GM23248 (cell line): ENCODE measurements at regions not wholly inside any gene's neighbourhood (a gene's known extent, or its start where the extent isn't known, plus 50 kb on each side); places are given as distances from the start of the nearest gene placed in this dataset.

Source experiments
- DNase-seq: peaks from one replicate; pipeline ENCODE4 v3.0.0-alpha.2; 2015
- H2AFZ ChIP-seq: fragments of 200-600 bp; sonication (generic); 2 replicates; pipeline ENCODE4 v1.6.1; 2016; ENCODE audit warnings: antibody characterized with exemption
- H3F3A ChIP-seq: fragments of 200-600 bp; sonication (generic); 2 replicates; pipeline ENCODE4 v1.6.1; 2016; ENCODE audit warnings: mild to moderate bottlenecking, antibody characterized with exemption, mixed run types; ENCODE audit not compliant: insufficient read depth
- H3K27ac ChIP-seq: fragments of 200-600 bp; sonication (generic); 2 replicates; pipeline ENCODE4 v1.5.1; 2016; ENCODE audit warnings: mild to moderate bottlenecking
- H3K27me3 ChIP-seq: fragments of 200-600 bp; sonication (generic); replicated peaks from 2 replicates; pipeline ENCODE4 v1.6.1; 2016; ENCODE audit warnings: mild to moderate bottlenecking; ENCODE audit not compliant: insufficient read depth
- H3K36me3 ChIP-seq: fragments of 200-600 bp; sonication (generic); 2 replicates; pipeline ENCODE4 v1.6.1; 2016; ENCODE audit warnings: low read depth, mild to moderate bottlenecking
- H3K4me1 ChIP-seq: fragments of 200-600 bp; sonication (generic); 2 replicates; pipeline ENCODE4 v1.6.1; 2016; ENCODE audit warnings: mild to moderate bottlenecking; ENCODE audit not compliant: insufficient read depth
- H3K4me2 ChIP-seq: fragments of 200-600 bp; sonication (generic); one replicate; pipeline ENCODE4 v1.6.1; 2016; ENCODE audit warnings: mild to moderate bottlenecking; ENCODE audit not compliant: unreplicated experiment
- H3K4me3 ChIP-seq: fragments of 200-600 bp; sonication (generic); 2 replicates; pipeline ENCODE4 v1.5.1; 2016; ENCODE audit warnings: mild to moderate bottlenecking
- H3K79me2 ChIP-seq: fragments of 200-600 bp; sonication (generic); 2 replicates; pipeline ENCODE4 v1.6.1; 2016; ENCODE audit warnings: mild to moderate bottlenecking; ENCODE audit not compliant: insufficient read depth
- H3K9ac ChIP-seq: fragments of 200-600 bp; sonication (generic); 2 replicates; pipeline ENCODE4 v1.6.1; 2016; ENCODE audit warnings: mild to moderate bottlenecking
- H3K9me2 ChIP-seq: fragments of 200-600 bp; sonication (generic); 2 replicates; pipeline ENCODE4 v1.6.1; 2016; ENCODE audit warnings: mixed run types, mild to moderate bottlenecking, moderate library complexity; ENCODE audit not compliant: insufficient read depth
- H3K9me3 ChIP-seq: fragments of 200-600 bp; sonication (generic); one replicate; pipeline ENCODE4 v1.6.1; 2017; ENCODE audit warnings: low read depth
- H4K20me1 ChIP-seq: fragments of 200-600 bp; sonication (generic); 2 replicates; pipeline ENCODE4 v1.6.0; 2016; ENCODE audit not compliant: insufficient read depth
- EZH2 ChIP-seq: fragments of 200-600 bp; sonication (generic); IDR thresholded peaks from 2 replicates; pipeline ENCODE4 v1.6.1; 2018; ENCODE audit warnings: antibody characterized with exemption, mild to moderate bottlenecking; ENCODE audit not compliant: insufficient read depth, poor library complexity, severe bottlenecking
- EZH2phosphoT487 ChIP-seq: fragments of 200-600 bp; sonication (generic); IDR thresholded peaks from 2 replicates; pipeline ENCODE4 v1.6.1; 2018; ENCODE audit warnings: antibody characterized with exemption, moderate library complexity, mild to moderate bottlenecking, low read depth; ENCODE audit not compliant: insufficient read depth
- WGBS, 2 experiments: methylation state at CpG; one replicate each; pipeline ENCODE4 v1.1.6; 2015 to 2017; ENCODE audit warnings: low lambda C conversion rate in 2 of 2, low coverage in 1 of 2; ENCODE audit errors: missing lambda C conversion rate in 2 of 2; 5-methylcytosine and 5-hydroxymethylcytosine counted together
- in situ Hi-C: fragments of 300-500 bp; cut with MboI; formaldehyde crosslinking; loops from 2 replicates; pipeline ENCODE4 v1.15.0; 2020

DNA sequence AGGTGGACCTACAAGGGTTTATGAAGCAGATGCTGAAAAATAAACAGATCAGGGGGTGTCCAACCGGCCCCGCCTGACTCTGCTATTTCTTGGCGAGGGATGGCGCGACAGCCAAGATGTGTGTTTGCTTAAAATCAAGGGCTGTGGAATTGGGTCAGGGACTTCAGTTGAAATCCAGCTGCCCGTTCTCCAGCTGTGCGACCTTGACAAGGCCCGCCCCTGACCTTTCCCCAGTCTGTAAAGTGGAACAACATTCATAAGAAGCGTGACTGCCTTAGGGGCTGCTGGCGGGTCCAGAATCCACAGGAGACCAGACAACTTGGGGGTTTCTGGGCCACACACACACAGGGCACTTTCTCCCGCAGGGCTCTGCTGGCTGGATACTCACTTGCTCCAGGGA lies 517.5 kb downstream of the PREX1 start:
- H3K9ac ChIP-seq, result no peak overlapping the region
- H3K4me1 ChIP-seq, result no peaks in the 10 kb centered on the region
- no peaks in the 10 kb centered on the region for H4K20me1 ChIP-seq
- in situ Hi-C loops, result no loop called here
- no peak overlapping the region for H2AFZ ChIP-seq
- whole genome bisulfite sequencing, 2 experiments, result 72 to 74% methylated on average over 11 of the region's 11 CpGs
- no peaks in the 10 kb centered on the region for H3K79me2 ChIP-seq
- TF ChIP-seq EZH2phosphoT487 (no peak), EZH2 (no peak)
- no peaks in the 10 kb centered on the region for H3F3A ChIP-seq
- no peaks in the 10 kb centered on the region for H3K9me3 ChIP-seq
- no peaks in the 10 kb centered on the region for H3K36me3 ChIP-seq
- H3K4me3 ChIP-seq, result no peak overlapping the region
- no peak overlapping the region for H3K27ac ChIP-seq
- H3K27me3 ChIP-seq, result peaks cover 12% of the 10 kb centered on the region
- H3K4me2 ChIP-seq, result no peak overlapping the region
- H3K9me2 ChIP-seq, result no peaks in the 10 kb centered on the region
- DNase-seq, result no peak

- Histone ChIP-seq H3K4me3 (no peak overlapping the region), H3K4me1 (no peaks in the 10 kb centered on the region), H3K27ac (no peak overlapping the region), H3K36me3 (no peaks in the 10 kb centered on the region), H2AFZ (no peak overlapping the region), H3K27me3 (peaks cover 20% of the 10 kb centered on the region), H3K9me3 (no peaks in the 10 kb centered on the region), H3K79me2 (no peaks in the 10 kb centered on the region), H4K20me1 (no peaks in the 10 kb centered on the region), H3F3A (no peaks in the 10 kb centered on the region), H3K9me2 (no peaks in the 10 kb centered on the region), H3K4me2 (no peak overlapping the region), H3K9ac (no peak overlapping the region)
- no peak for DNase-seq
- in situ Hi-C loops, result no loop called here
- 32 to 36% methylated on average over 5 of the region's 5 CpGs for WGBS, 2 experiments
- no peak for TF ChIP-seq EZH2
- TF ChIP-seq EZH2phosphoT487, result no peak
Measured at GRCh38 chr20:48309293-48309692, 518.5 kb downstream of the PREX1 start.

GRCh38 chr20:48308882-48309281 lies 518.9 kb downstream of the PREX1 start:
- no peak for DNase-seq
- no peaks in the 10 kb centered on the region for H3K36me3 ChIP-seq
- no peaks in the 10 kb centered on the region for H3K9me3 ChIP-seq
- no peak overlapping the region for H3K9ac ChIP-seq
- no peak overlapping the region for H3K4me2 ChIP-seq
- no peak overlapping the region for H3K27ac ChIP-seq
- no peaks in the 10 kb centered on the region for H4K20me1 ChIP-seq
- no peaks in the 10 kb centered on the region for H3K4me1 ChIP-seq
- no peaks in the 10 kb centered on the region for H3K79me2 ChIP-seq
- peaks cover 23% of the 10 kb centered on the region for H3K27me3 ChIP-seq
- no peaks in the 10 kb centered on the region for H3F3A ChIP-seq
- H3K9me2 ChIP-seq, result no peaks in the 10 kb centered on the region
- in situ Hi-C loops, result no loop called here
- H2AFZ ChIP-seq, result no peak overlapping the region
- TF ChIP-seq EZH2 (no peak), EZH2phosphoT487 (no peak)
- WGBS, 2 experiments, result 20 to 34% methylated on average over 6 of the region's 6 CpGs
- H3K4me3 ChIP-seq, result no peak overlapping the region

GRCh38 chr20:48308232-48308781 lies 519.5 kb downstream of the PREX1 start:
- Histone ChIP-seq H3K4me2 (no peak overlapping the region), H3K4me3 (no peak overlapping the region), H3K9me3 (no peaks in the 10 kb centered on the region), H3K27me3 (peaks cover 28% of the 10 kb centered on the region), H4K20me1 (no peaks in the 10 kb centered on the region), H3K79me2 (no peaks in the 10 kb centered on the region), H3F3A (no peaks in the 10 kb centered on the region), H3K36me3 (no peaks in the 10 kb centered on the region), H3K4me1 (no peaks in the 10 kb centered on the region), H3K9ac (no peak overlapping the region), H2AFZ (no peak overlapping the region), H3K9me2 (no peaks in the 10 kb centered on the region), H3K27ac (no peak overlapping the region)
- DNase-seq, result no peak
- 24 to 33% methylated on average over 4 of the region's 4 CpGs for WGBS, 2 experiments
- no peak for TF ChIP-seq EZH2phosphoT487
- TF ChIP-seq EZH2, result no peak
- in situ Hi-C loops, result no loop called here

GRCh38 chr20:48307277-48307676 lies 520.5 kb downstream of the PREX1 start:
- DNase-seq, result no peak
- H2AFZ ChIP-seq, result no peak overlapping the region
- WGBS, 2 experiments, result 56 to 60% methylated on average over 10 of the region's 10 CpGs

More at GRCh38 chr20:48307277-48307676, 520.5 kb downstream of the PREX1 start:
- H3K9me3 ChIP-seq, result no peaks in the 10 kb centered on the region
- in situ Hi-C loops, result no loop called here
- peaks cover 37% of the 10 kb centered on the region for H3K27me3 ChIP-seq
- H3K36me3 ChIP-seq, result no peaks in the 10 kb centered on the region
- TF ChIP-seq EZH2phosphoT487 (no peak), EZH2 (no peak)
- no peaks in the 10 kb centered on the region for H3F3A ChIP-seq
- H4K20me1 ChIP-seq, result no peaks in the 10 kb centered on the region
- no peak overlapping the region for H3K4me3 ChIP-seq
- no peaks in the 10 kb centered on the region for H3K79me2 ChIP-seq
- no peak overlapping the region for H3K9ac ChIP-seq
- H3K4me1 ChIP-seq, result no peaks in the 10 kb centered on the region
- no peak overlapping the region for H3K27ac ChIP-seq
- H3K4me2 ChIP-seq, result no peak overlapping the region
- no peaks in the 10 kb centered on the region for H3K9me2 ChIP-seq
